B cell (primary cell): ENCODE measurements at regions not wholly inside any gene's neighbourhood (a gene's known extent, or its start where the extent isn't known, plus 50 kb on each side); places are given as distances from the start of the nearest gene placed in this dataset.

Experiments
- ATAC-seq: fragments of 200-7000 bp; cut with Tn5 transposase; one replicate; pipeline ENCODE4 v1.10.0; 2021; ENCODE audit warnings: low read depth, mild to moderate bottlenecking, moderate number of reproducible peaks, moderate library complexity
- CTCF ChIA-PET: fragments of 350-600 bp; sonication (Branson Sonifier 250); formaldehyde crosslinking; loops from one replicate; lab custom pipeline; 2021; ENCODE audit warnings: antibody characterized with exemption, inconsistent platforms; lab: Charles Lee
- POLR2A ChIA-PET: fragments of 350-600 bp; sonication (Branson Sonifier 250); formaldehyde crosslinking; loops from one replicate; lab custom pipeline; 2021; ENCODE audit warnings: antibody characterized with exemption; lab: Charles Lee
- DNase-seq: peaks from one replicate; pipeline ENCODE4 v3.0.0; 2013
- H2AFZ ChIP-seq: 2 replicates; pipeline ENCODE4 v1.6.1; 2012; ENCODE audit warnings: mild to moderate bottlenecking, low read depth, low read length; ENCODE audit not compliant: insufficient read depth, poor library complexity, severe bottlenecking
- H3K27ac ChIP-seq, 2 donors: 1 replicate in 1 of 2; 2 replicates in 1 of 2; pipeline ENCODE4 v1.5.1; 2012 to 2013; ENCODE audit warnings: low read length in 2 of 2, mild to moderate bottlenecking in 2 of 2, moderate library complexity in 1 of 2
- H3K27me3 ChIP-seq, 4 experiments: fragments of 200-600 bp in 1 of 4; sonication (generic) in 1 of 4; replicated peaks in 1 of 4; 1 replicate in 2 of 4; 2 replicates in 2 of 4; pipeline versions ENCODE4 v1.6.1 to v1.7.0; 2013 to 2016; ENCODE audit warnings: low read length in 3 of 4, mild to moderate bottlenecking in 2 of 4, mixed read lengths in 1 of 4, moderate library complexity in 1 of 4; ENCODE audit not compliant: insufficient read depth in 4 of 4, control insufficient read depth in 3 of 4; ENCODE audit errors: control extremely low read depth in 1 of 4
- H3K36me3 ChIP-seq, 2 experiments: replicated peaks in 1 of 2; 1 replicate in 1 of 2; 2 replicates in 1 of 2; pipeline versions ENCODE4 v1.6.1 to v1.7.1; 2013; ENCODE audit warnings: low read length in 1 of 2; ENCODE audit not compliant: insufficient read depth in 2 of 2, control insufficient read depth in 1 of 2; ENCODE audit errors: control extremely low read depth in 1 of 2, extremely low read depth in 1 of 2
- H3K4me1 ChIP-seq, 2 donors: fragments of 200-600 bp in 1 of 2; sonication (generic) in 1 of 2; 1 replicate in 1 of 2; 2 replicates in 1 of 2; pipeline versions ENCODE4 v1.5.1 to v1.6.1; 2013 to 2017; ENCODE audit warnings: low read length in 2 of 2; ENCODE audit not compliant: control insufficient read depth in 2 of 2, insufficient read depth in 2 of 2
- H3K4me2 ChIP-seq: replicated peaks from 2 replicates; pipeline ENCODE3; 2012; ENCODE audit warnings: mild to moderate bottlenecking, low read depth, low read length; ENCODE audit not compliant: poor library complexity, severe bottlenecking
- H3K4me3 ChIP-seq, 5 experiments: fragments of 200-600 bp in 1 of 5; sonication (generic) in 1 of 5; 1 replicate in 3 of 5; 2 replicates in 2 of 5; pipeline versions ENCODE4 v1.5.1 to v1.7.0; 2011 to 2016; ENCODE audit warnings: low read length in 4 of 5, mild to moderate bottlenecking in 4 of 5, low read depth in 2 of 5, control low read depth in 1 of 5, moderate library complexity in 1 of 5; ENCODE audit not compliant: insufficient read depth in 1 of 5; ENCODE audit errors: control extremely low read depth in 1 of 5, extremely low read depth in 1 of 5
- H3K79me2 ChIP-seq: fragments of 200-600 bp; sonication (generic); one replicate; pipeline ENCODE4 v1.6.0; 2016; ENCODE audit warnings: low read length; ENCODE audit not compliant: control insufficient read depth, insufficient read depth
- H3K9ac ChIP-seq: fragments of 200-600 bp; sonication (generic); 2 replicates; pipeline ENCODE4 v1.6.1; 2017; ENCODE audit warnings: mild to moderate bottlenecking, low read length, moderate library complexity
- H3K9me3 ChIP-seq, 3 donors: one replicate each; pipeline versions ENCODE4 v1.6.1 to v1.7.1; 2013; ENCODE audit warnings: low read length in 2 of 3; ENCODE audit not compliant: control insufficient read depth in 2 of 3, insufficient read depth in 1 of 3; ENCODE audit errors: control extremely low read depth in 1 of 3
- H4K20me1 ChIP-seq: 2 replicates; pipeline ENCODE4 v1.6.0; 2012; ENCODE audit warnings: mild to moderate bottlenecking, low read length; ENCODE audit not compliant: insufficient read depth, control insufficient read depth, poor library complexity, severe bottlenecking
- H3K27ac Mint-ChIP-seq: one replicate; pipeline ENCODE4 v1.8.0; 2021; ENCODE audit warnings: mixed read lengths
- H3K27me3 Mint-ChIP-seq: one replicate; pipeline ENCODE4 v1.8.0; 2021; ENCODE audit warnings: mixed read lengths
- H3K4me1 Mint-ChIP-seq: one replicate; pipeline ENCODE4 v1.8.0; 2021; ENCODE audit warnings: mixed read lengths
- H3K4me3 Mint-ChIP-seq: one replicate; pipeline ENCODE4 v1.8.0; 2021; ENCODE audit warnings: mixed read lengths
- H3K9me3 Mint-ChIP-seq: one replicate; pipeline ENCODE4 v1.8.0; 2022; ENCODE audit warnings: mixed read lengths; ENCODE audit not compliant: insufficient read depth
- CTCF ChIP-seq: fragments of 200-600 bp; IDR thresholded peaks from one replicate; pipeline ENCODE4 v1.8.0; 2022; ENCODE audit warnings: antibody characterized with exemption, mild to moderate bottlenecking
- EZH2 ChIP-seq: IDR thresholded peaks from 2 replicates; pipeline ENCODE4 v1.6.1; 2012; ENCODE audit warnings: borderline replicate concordance, low read depth, mild to moderate bottlenecking, moderate library complexity, low read length; ENCODE audit not compliant: insufficient read depth, poor library complexity, severe bottlenecking
- WGBS: methylation state at CpG from one replicate; pipeline ENCODE4 v1.1.5; 2013; ENCODE audit warnings: missing lambda C conversion rate; ENCODE audit not compliant: insufficient coverage; 5-methylcytosine and 5-hydroxymethylcytosine counted together
- intact Hi-C: fragments of 100-400 bp; cut with micrococcal nuclease; formaldehyde crosslinking; loops from one replicate; pipeline ENCODE4 v1.10.0; 2022

- Histone ChIP-seq H3K4me3 (no peak overlapping the region), H2AFZ (no peak overlapping the region), H3K4me2 (no peak overlapping the region), H3K36me3 (no peaks in the 10 kb centered on the region), H3K27me3 (no peaks in the 10 kb centered on the region), H3K9ac (no peak overlapping the region), H3K27ac (no peak overlapping the region), H3K9me3 (peaks cover 0 to 14% (median 0%) of the 10 kb centered on the region in 3 donors), H4K20me1 (no peaks in the 10 kb centered on the region), H3K79me2 (no peaks in the 10 kb centered on the region), H3K4me1 (no peaks in the 10 kb centered on the region)
- no peak for DNase-seq
- TF ChIP-seq CTCF = no peak
- TF ChIP-seq EZH2 = no peak
- CTCF ChIA-PET = no interaction called here
- no peak overlapping the region for H3K4me3 Mint-ChIP-seq
- H3K4me1 Mint-ChIP-seq = no peaks in the 10 kb centered on the region
- WGBS = 85% methylated on average over 17 of the region's 19 CpGs
- H3K27me3 Mint-ChIP-seq = no peaks in the 10 kb centered on the region
- intact Hi-C loops = no loop called here
- POLR2A ChIA-PET = no interaction called here
- peaks cover 2% of the 10 kb centered on the region for H3K9me3 Mint-ChIP-seq
- no peak overlapping the region for H3K27ac Mint-ChIP-seq
- no peak for ATAC-seq
Measured at GRCh38 chr4:3637326-3638016, 105.2 kb upstream of the LRPAP1 start.

GRCh38 chr4:3636646-3637320 is 104.6 kb upstream of the LRPAP1 start:
- H3K9me3 Mint-ChIP-seq = peaks cover 2% of the 10 kb centered on the region
- no peak overlapping the region for H3K27ac Mint-ChIP-seq
- intact Hi-C loops = no loop called here

More at GRCh38 chr4:3636646-3637320, 104.6 kb upstream of the LRPAP1 start:
- POLR2A ChIA-PET = no interaction called here
- CTCF ChIA-PET = no interaction called here
- H3K4me3 Mint-ChIP-seq = no peak overlapping the region
- DNase-seq (no peak), ATAC-seq (no peak)
- Histone ChIP-seq H3K27me3 (no peaks in the 10 kb centered on the region), H3K9ac (no peak overlapping the region), H3K4me1 (no peaks in the 10 kb centered on the region), H3K4me2 (no peak overlapping the region), H3K4me3 (no peak overlapping the region), H3K9me3 (peaks cover 0 to 16% (median 0%) of the 10 kb centered on the region in 3 donors), H3K79me2 (no peaks in the 10 kb centered on the region), H3K36me3 (no peaks in the 10 kb centered on the region), H2AFZ (no peak overlapping the region), H3K27ac (no peak overlapping the region), H4K20me1 (no peaks in the 10 kb centered on the region)
- WGBS = 91% methylated on average over 10 of the region's 12 CpGs
- TF ChIP-seq EZH2 (no peak), CTCF (no peak)
- no peaks in the 10 kb centered on the region for H3K27me3 Mint-ChIP-seq
- H3K4me1 Mint-ChIP-seq = no peaks in the 10 kb centered on the region
